ENCODE measurements at regions not wholly inside any gene's neighbourhood (a gene's known extent, or its start where the extent isn't known, plus 50 kb on each side); places are given as distances from the start of the nearest gene placed in this dataset.

- DNase-seq (ENCODE audit: low spot score) = no peak
- TF ChIP-seq CTCF (IDR thresholded peaks at IDR 0.05) = no peak
- TF ChIP-seq POLR2A (IDR thresholded peaks at IDR 0.05) = no peak
- TF ChIP-seq POLR2AphosphoS5 (IDR thresholded peaks at IDR 0.05) = no peak
Measured at GRCh38 chr1:173128742-173129141, 78.0 kb upstream of the TNFSF18 start.

GRCh38 chr1:173127369-173128307 is 76.9 kb upstream of the TNFSF18 start:
- intact Hi-C loops (cut with DNase I) = no loop called here
- peaks cover 3% of the 10 kb centered on the region for H3K4me1 ChIP-seq (replicated peaks)
- H3K4me3 ChIP-seq = no peak overlapping the region
- TF ChIP-seq CTCF (IDR thresholded peaks at IDR 0.05) = no peak
- TF ChIP-seq POLR2AphosphoS5 (IDR thresholded peaks at IDR 0.05) = no peak
- no peak for TF ChIP-seq POLR2A (IDR thresholded peaks at IDR 0.05)
- no peak overlapping the region for H3K27ac ChIP-seq
- 92% methylated on average over 12 of the region's 12 CpGs for WGBS
- no peaks in the 10 kb centered on the region for H3K36me3 ChIP-seq
- no peak for DNase-seq (ENCODE audit: low spot score)
- no peaks in the 10 kb centered on the region for H3K27me3 ChIP-seq (replicated peaks; ENCODE audit: insufficient read depth)
- no peaks in the 10 kb centered on the region for H3K9me3 ChIP-seq

More at GRCh38 chr1:173128742-173129141, 78.0 kb upstream of the TNFSF18 start:
- H3K27ac ChIP-seq = no peak overlapping the region
- no peak overlapping the region for H3K4me3 ChIP-seq
- H3K9me3 ChIP-seq = no peaks in the 10 kb centered on the region
- intact Hi-C loops (cut with DNase I) = no loop called here
- H3K36me3 ChIP-seq = no peaks in the 10 kb centered on the region
- no peaks in the 10 kb centered on the region for H3K4me1 ChIP-seq (replicated peaks)
- WGBS = 50% methylated on average over 2 of the region's 2 CpGs
- H3K27me3 ChIP-seq (replicated peaks; ENCODE audit: insufficient read depth) = no peaks in the 10 kb centered on the region

GRCh38 chr1:173126421-173126820 is 75.7 kb upstream of the TNFSF18 start:
- Histone ChIP-seq H3K9me3 (no peaks in the 10 kb centered on the region), H3K4me1 (replicated peaks) (peaks cover 3% of the 10 kb centered on the region), H3K36me3 (no peaks in the 10 kb centered on the region), H3K27ac (no peak overlapping the region), H3K4me3 (no peak overlapping the region), H3K27me3 (replicated peaks; ENCODE audit: insufficient read depth) (no peaks in the 10 kb centered on the region)
- WGBS = 63% methylated on average over 2 of the region's 2 CpGs
- intact Hi-C loops (cut with DNase I) = no loop called here
- DNase-seq (ENCODE audit: low spot score) = no peak
- no peak for TF ChIP-seq POLR2AphosphoS5 (IDR thresholded peaks at IDR 0.05)
- no peak for TF ChIP-seq POLR2A (IDR thresholded peaks at IDR 0.05)
- TF ChIP-seq CTCF (IDR thresholded peaks at IDR 0.05) = no peak

GRCh38 chr1:173122958-173123852 is 72.5 kb upstream of the TNFSF18 start:
- intact Hi-C loops (cut with DNase I) = no loop called here
- peak overlapping the region; percentile 74 to 84 for H3K27ac ChIP-seq
- no peaks in the 10 kb centered on the region for H3K9me3 ChIP-seq
- no peak for TF ChIP-seq POLR2A (IDR thresholded peaks at IDR 0.05)
- peak; percentile 67 for TF ChIP-seq POLR2AphosphoS5 (IDR thresholded peaks at IDR 0.05)
- peak in 1 of 4 experiments; percentile 15 for TF ChIP-seq CTCF (IDR thresholded peaks at IDR 0.05)
- no peaks in the 10 kb centered on the region for H3K36me3 ChIP-seq
- peak; percentile 79 for DNase-seq (ENCODE audit: low spot score)
- WGBS = 20% methylated on average over 12 of the region's 12 CpGs
- H3K4me3 ChIP-seq = peak overlapping the region; percentile 3 to 13
- peaks cover 3% of the 10 kb centered on the region for H3K4me1 ChIP-seq (replicated peaks)
- H3K27me3 ChIP-seq (replicated peaks; ENCODE audit: insufficient read depth) = no peaks in the 10 kb centered on the region
